WTC11 (cell line): ENCODE measurements at regions not wholly inside any gene's neighbourhood (a gene's known extent, or its start where the extent isn't known, plus 50 kb on each side); places are given as distances from the start of the nearest gene placed in this dataset.

Experiments used
- ATAC-seq: fragments of 200-7000 bp; cut with Tn5 transposase; 2 replicates; pipeline ENCODE4 v1.10.0; 2021; ENCODE audit warnings: mild to moderate bottlenecking, moderate library complexity
- CTCF ChIA-PET: fragments of 300-600 bp; sonication (Branson Sonifier 250); formaldehyde crosslinking; loops from one replicate; lab custom pipeline; 2021; ENCODE audit warnings: antibody characterized with exemption; lab: Charles Lee
- POLR2A ChIA-PET: fragments of 350-600 bp; sonication (Branson Sonifier 250); formaldehyde crosslinking; loops from one replicate; lab custom pipeline; 2021; ENCODE audit warnings: antibody characterized with exemption; lab: Charles Lee
- DNase-seq: peaks from one replicate; pipeline ENCODE4 v3.0.0; 2021; ENCODE audit warnings: low spot score
- H3K27ac Mint-ChIP-seq: 2 replicates; pipeline ENCODE4 v1.8.0; 2021; ENCODE audit warnings: mixed read lengths
- H3K27me3 Mint-ChIP-seq: 2 replicates; pipeline ENCODE4 v1.8.0; 2021; ENCODE audit warnings: low read depth, mild to moderate bottlenecking, moderate library complexity, mixed read lengths
- H3K36me3 Mint-ChIP-seq: 2 replicates; pipeline ENCODE4 v1.8.0; 2021; ENCODE audit warnings: mixed read lengths
- H3K4me1 Mint-ChIP-seq: 2 replicates; pipeline ENCODE4 v1.8.0; 2022; ENCODE audit warnings: mixed read lengths
- H3K4me3 Mint-ChIP-seq: 2 replicates; pipeline ENCODE4 v1.8.0; 2021; ENCODE audit warnings: mild to moderate bottlenecking, moderate library complexity, mixed read lengths
- H3K9me3 Mint-ChIP-seq: 2 replicates; pipeline ENCODE4 v1.8.0; 2021; ENCODE audit warnings: mixed read lengths
- ATF1 ChIP-seq: sonication (generic); formaldehyde crosslinking; IDR thresholded peaks from 2 replicates; pipeline ENCODE4 v1.8.1; 2023; ENCODE audit warnings: mild to moderate bottlenecking, moderate library complexity, missing genetic modification reagents
- ATF3 ChIP-seq: sonication (generic); formaldehyde crosslinking; conservative IDR thresholded peaks from 2 replicates; pipeline ENCODE4 v1.8.1; 2022; ENCODE audit warnings: mild to moderate bottlenecking, missing genetic modification reagents
- CDX4 ChIP-seq: fragments of 250-450 bp; sonication (Bioruptor Pico); IDR thresholded peaks from 2 replicates; pipeline ENCODE4 v1.9.0; 2021; ENCODE audit warnings: moderate library complexity, mild to moderate bottlenecking, inconsistent platforms, borderline replicate concordance
- CTCF ChIP-seq: fragments of 200-600 bp; IDR thresholded peaks from 2 replicates; pipeline ENCODE4 v1.8.0; 2022; ENCODE audit warnings: antibody characterized with exemption
- E2F1 ChIP-seq: sonication (generic); formaldehyde crosslinking; IDR thresholded peaks from 2 replicates; pipeline ENCODE4 v1.8.0; 2022; ENCODE audit warnings: mild to moderate bottlenecking, missing genetic modification reagents
- GABPB1 ChIP-seq: sonication (generic); formaldehyde crosslinking; IDR thresholded peaks from 2 replicates; pipeline ENCODE4 v1.8.1; 2023; ENCODE audit warnings: mild to moderate bottlenecking, missing genetic modification reagents
- HMGA2 ChIP-seq: fragments of 250-450 bp; sonication (Bioruptor Pico); IDR thresholded peaks from 2 replicates; pipeline ENCODE4 v1.4.0; 2021; ENCODE audit warnings: mild to moderate bottlenecking, moderate library complexity
- IRF1 ChIP-seq: sonication (generic); formaldehyde crosslinking; IDR thresholded peaks from 2 replicates; pipeline ENCODE4 v1.8.0; 2023; ENCODE audit warnings: missing genetic modification reagents
- IRF2 ChIP-seq: sonication (generic); formaldehyde crosslinking; IDR thresholded peaks from 2 replicates; pipeline ENCODE4 v1.8.0; 2022; ENCODE audit warnings: low read depth, missing genetic modification reagents, borderline replicate concordance
- JAZF1 ChIP-seq: fragments of 250-450 bp; sonication (Bioruptor Pico); IDR thresholded peaks from 2 replicates; pipeline ENCODE4 v1.9.0; 2021; ENCODE audit warnings: moderate library complexity, mild to moderate bottlenecking, inconsistent platforms
- NR2C2 ChIP-seq: sonication (generic); formaldehyde crosslinking; IDR thresholded peaks from 2 replicates; pipeline ENCODE4 v1.8.0; 2022; ENCODE audit warnings: mild to moderate bottlenecking, missing genetic modification reagents
- OVOL2 ChIP-seq: fragments of 250-450 bp; sonication (Bioruptor Pico); IDR thresholded peaks from 2 replicates; pipeline ENCODE4 v1.9.0; 2021; ENCODE audit warnings: mild to moderate bottlenecking, borderline replicate concordance
- PRDM15 ChIP-seq: sonication (generic); formaldehyde crosslinking; IDR thresholded peaks from 2 replicates; pipeline ENCODE4 v1.8.0; 2022; ENCODE audit warnings: missing genetic modification reagents
- USF1 ChIP-seq: sonication (generic); formaldehyde crosslinking; IDR thresholded peaks from 2 replicates; pipeline ENCODE4 v1.8.0; 2022; ENCODE audit warnings: mild to moderate bottlenecking, missing genetic modification reagents
- ZBTB21 ChIP-seq: sonication (generic); formaldehyde crosslinking; IDR thresholded peaks from 2 replicates; pipeline ENCODE4 v1.8.1; 2023; ENCODE audit warnings: mild to moderate bottlenecking, missing genetic modification reagents, borderline replicate concordance
- ZNF232 ChIP-seq: sonication (generic); formaldehyde crosslinking; IDR thresholded peaks from 2 replicates; pipeline ENCODE4 v1.8.0; 2022; ENCODE audit warnings: mild to moderate bottlenecking, missing genetic modification reagents
- ZNF425 ChIP-seq: fragments of 250-450 bp; sonication (Bioruptor Pico); conservative IDR thresholded peaks from 2 replicates; pipeline ENCODE4 v1.9.0; 2021; ENCODE audit warnings: mild to moderate bottlenecking

- no peak for ATAC-seq
- POLR2A ChIA-PET = no interaction called here
- Mint-ChIP-seq H3K9me3 (no peaks in the 10 kb centered on the region), H3K4me1 (peaks cover 20% of the 10 kb centered on the region), H3K4me3 (no peak overlapping the region)
- DNase-seq = no peak
- TF ChIP-seq NR2C2 (CRISPR knock-in tag) (no peak), IRF1 (no peak), CTCF (no peak), ATF3 (CRISPR knock-in tag) (no peak), USF1 (CRISPR knock-in tag) (no peak), GABPB1 (CRISPR knock-in tag) (no peak), ATF1 (CRISPR knock-in tag) (no peak), IRF2 (no peak), JAZF1 (CRISPR knock-in tag) (no peak), OVOL2 (CRISPR knock-in tag) (no peak), HMGA2 (CRISPR knock-in tag) (no peak)
- TF ChIP-seq, all 79 proteins: peak for 0
- Mint-ChIP-seq H3K36me3 (no peaks in the 10 kb centered on the region), H3K27me3 (no peaks in the 10 kb centered on the region; the same call in 1 of the 2 replicates), H3K27ac (no peak overlapping the region)
- CTCF ChIA-PET = no interaction called here
These were observed 155.1 kb upstream of the RASGEF1B start for GRCh38 chr4:81626851-81627250.

- H3K36me3 Mint-ChIP-seq = no peaks in the 10 kb centered on the region
- H3K4me3 Mint-ChIP-seq = no peak overlapping the region
- DNase-seq (no peak), ATAC-seq (no peak)
- no peak for TF ChIP-seq CDX4 (CRISPR knock-in tag)
- no peak for TF ChIP-seq ATF1 (CRISPR knock-in tag)
- no peak for TF ChIP-seq ZBTB21 (CRISPR knock-in tag)
- no peak for TF ChIP-seq IRF2
- POLR2A ChIA-PET = no interaction called here
- CTCF ChIA-PET = no interaction called here
- H3K27ac Mint-ChIP-seq = no peak overlapping the region
- H3K27me3 Mint-ChIP-seq = no peaks in the 10 kb centered on the region; the same call in 1 of the 2 replicates
- H3K9me3 Mint-ChIP-seq = no peaks in the 10 kb centered on the region
- peaks cover 12% of the 10 kb centered on the region for H3K4me1 Mint-ChIP-seq
These were observed 154.0 kb upstream of the RASGEF1B start for GRCh38 chr4:81625422-81626417.

GRCh38 chr4:81623434-81623833, 151.7 kb upstream of the RASGEF1B start:
- POLR2A ChIA-PET = no interaction called here
- no peaks in the 10 kb centered on the region; the same call in 1 of the 2 replicates for H3K27me3 Mint-ChIP-seq
- H3K27ac Mint-ChIP-seq = no peak overlapping the region
- H3K4me3 Mint-ChIP-seq = no peak overlapping the region
- CTCF ChIA-PET = interaction anchor here (1.4 kb wide), 1 partner anchor 65 kb away, joined by 3 read pairs; no protein-coding TSS in a partner anchor
- H3K9me3 Mint-ChIP-seq = peaks cover 6% of the 10 kb centered on the region; the same call in 1 of the 2 replicates
- H3K36me3 Mint-ChIP-seq = no peaks in the 10 kb centered on the region
- H3K4me1 Mint-ChIP-seq = peaks cover 12% of the 10 kb centered on the region
- TF ChIP-seq ATF3 (CRISPR knock-in tag) = no peak
- TF ChIP-seq ZNF232 (CRISPR knock-in tag) = no peak
- no peak for TF ChIP-seq E2F1 (CRISPR knock-in tag)
- no peak for TF ChIP-seq ZNF425 (CRISPR knock-in tag)
- no peak for TF ChIP-seq ATF1 (CRISPR knock-in tag)
- no peak for TF ChIP-seq PRDM15 (CRISPR knock-in tag)
- DNase-seq = no peak
- ATAC-seq = no peak
